ENCODE measurements at regions not wholly inside any gene's neighbourhood (a gene's known extent, or its start where the extent isn't known, plus 50 kb on each side); places are given as distances from the start of the nearest gene placed in this dataset.

- H4K20me1 ChIP-seq (ENCODE audit: insufficient read depth, low read length) = no peaks in the 10 kb centered on the region
- H3K4me3 ChIP-seq (ENCODE audit: low read length) = no peak overlapping the region
- H2AFZ ChIP-seq (ENCODE audit: low read depth, low read length) = no peak overlapping the region
- TF ChIP-seq, protein P1, sequence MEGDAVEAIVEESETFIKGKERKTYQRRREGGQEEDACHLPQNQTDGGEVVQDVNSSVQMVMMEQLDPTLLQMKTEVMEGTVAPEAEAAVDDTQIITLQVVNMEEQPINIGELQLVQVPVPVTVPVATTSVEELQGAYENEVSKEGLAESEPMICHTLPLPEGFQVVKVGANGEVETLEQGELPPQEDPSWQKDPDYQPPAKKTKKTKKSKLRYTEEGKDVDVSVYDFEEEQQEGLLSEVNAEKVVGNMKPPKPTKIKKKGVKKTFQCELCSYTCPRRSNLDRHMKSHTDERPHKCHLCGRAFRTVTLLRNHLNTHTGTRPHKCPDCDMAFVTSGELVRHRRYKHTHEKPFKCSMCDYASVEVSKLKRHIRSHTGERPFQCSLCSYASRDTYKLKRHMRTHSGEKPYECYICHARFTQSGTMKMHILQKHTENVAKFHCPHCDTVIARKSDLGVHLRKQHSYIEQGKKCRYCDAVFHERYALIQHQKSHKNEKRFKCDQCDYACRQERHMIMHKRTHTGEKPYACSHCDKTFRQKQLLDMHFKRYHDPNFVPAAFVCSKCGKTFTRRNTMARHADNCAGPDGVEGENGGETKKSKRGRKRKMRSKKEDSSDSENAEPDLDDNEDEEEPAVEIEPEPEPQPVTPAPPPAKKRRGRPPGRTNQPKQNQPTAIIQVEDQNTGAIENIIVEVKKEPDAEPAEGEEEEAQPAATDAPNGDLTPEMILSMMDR (IDR thresholded peaks at IDR 0.05; ENCODE audit: low read depth, low read length) = no peak
- no peaks in the 10 kb centered on the region for H3K27me3 ChIP-seq (ENCODE audit: low read depth, low read length)
- no peak overlapping the region for H3K4me2 ChIP-seq (ENCODE audit: low read length)
- no peaks in the 10 kb centered on the region for H3K36me3 ChIP-seq (replicated peaks; ENCODE audit: low read depth, low read length)
- no peak overlapping the region for H3K9ac ChIP-seq (ENCODE audit: low read length)
- no peaks in the 10 kb centered on the region for H3K4me1 ChIP-seq (ENCODE audit: low read length)
- no peaks in the 10 kb centered on the region for H3K9me3 ChIP-seq (ENCODE audit: insufficient read depth, low read length)
- H3K27ac ChIP-seq (ENCODE audit: low read length) = no peak overlapping the region
- no peaks in the 10 kb centered on the region for H3K79me2 ChIP-seq (ENCODE audit: low read length)
Measured at GRCh38 chr10:130464426-130464825, 328.2 kb downstream of the GLRX3 start.

DNA sequence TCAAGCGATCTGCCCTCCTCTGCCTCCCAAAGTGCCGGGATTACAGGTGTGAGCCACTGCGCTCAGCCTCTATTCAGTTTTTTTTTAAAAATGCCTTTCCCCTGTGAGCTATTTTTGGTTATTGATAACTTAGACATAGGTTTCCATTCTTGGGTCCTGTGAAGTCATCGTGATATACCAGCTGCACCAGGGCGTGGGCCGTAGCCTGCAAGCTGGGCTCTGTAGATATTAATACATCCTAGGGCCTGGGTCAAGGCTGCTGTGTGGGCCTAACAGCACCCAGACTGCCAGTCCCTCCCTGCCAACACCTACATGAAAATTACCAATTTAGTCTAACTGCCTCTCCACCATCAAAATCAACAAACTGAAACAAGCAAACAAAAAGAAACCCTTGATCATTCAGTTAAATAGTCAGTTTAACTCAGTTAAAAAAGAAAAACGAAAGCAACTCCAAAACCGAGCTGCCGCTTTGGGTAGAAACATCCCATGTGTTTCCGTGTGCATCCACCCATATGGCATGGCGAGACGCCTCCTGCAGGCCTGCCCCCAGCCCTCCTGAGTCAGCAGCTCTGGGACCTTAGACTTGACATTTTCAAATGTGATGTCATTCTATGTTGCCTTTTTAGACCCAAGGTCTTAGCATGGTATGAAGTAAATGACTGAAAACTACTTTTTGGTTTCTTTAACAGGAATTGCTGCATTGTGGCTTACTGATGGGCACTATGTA is 330.2 kb downstream of the GLRX3 start:
- H3K27me3 ChIP-seq (ENCODE audit: low read depth, low read length) = no peaks in the 10 kb centered on the region
- H3K79me2 ChIP-seq (ENCODE audit: low read length) = no peaks in the 10 kb centered on the region
- no peaks in the 10 kb centered on the region for H3K36me3 ChIP-seq (replicated peaks; ENCODE audit: low read depth, low read length)
- H3K27ac ChIP-seq (ENCODE audit: low read length) = no peak overlapping the region
- H3K9me3 ChIP-seq (ENCODE audit: insufficient read depth, low read length) = no peaks in the 10 kb centered on the region
- H3K4me2 ChIP-seq (ENCODE audit: low read length) = no peak overlapping the region
- no peak overlapping the region for H3K9ac ChIP-seq (ENCODE audit: low read length)
- no peaks in the 10 kb centered on the region for H4K20me1 ChIP-seq (ENCODE audit: insufficient read depth, low read length)
- H2AFZ ChIP-seq (ENCODE audit: low read depth, low read length) = no peak overlapping the region
- H3K4me1 ChIP-seq (ENCODE audit: low read length) = no peaks in the 10 kb centered on the region
- H3K4me3 ChIP-seq (ENCODE audit: low read length) = no peak overlapping the region
- TF ChIP-seq EZH2phosphoT487 (IDR thresholded peaks at IDR 0.05; ENCODE audit: low read depth) = no peak
- TF ChIP-seq, protein P1 (IDR thresholded peaks at IDR 0.05; ENCODE audit: low read depth, low read length) = no peak

DNA sequence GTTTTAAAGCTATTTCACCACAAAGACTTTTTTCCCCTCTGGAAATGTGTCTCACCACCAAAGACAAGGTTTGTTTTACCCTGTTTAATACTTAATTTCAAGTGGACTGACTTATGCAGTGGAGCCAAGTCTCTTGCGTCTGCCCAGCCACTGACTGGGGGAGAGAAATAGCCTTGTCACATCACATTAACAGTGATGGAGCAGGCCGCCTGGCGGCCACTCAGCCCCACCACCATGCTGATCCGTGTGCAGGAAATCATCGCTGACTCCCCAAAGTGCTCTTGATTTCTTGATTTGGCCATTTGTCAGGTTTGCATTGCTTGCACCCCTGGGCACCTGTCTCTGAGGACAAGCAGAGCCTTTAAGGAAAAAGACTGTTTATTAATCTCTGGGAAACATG is 334.1 kb downstream of the GLRX3 start:
- Histone ChIP-seq H3K27ac (ENCODE audit: low read length) (no peak overlapping the region), H3K27me3 (ENCODE audit: low read depth, low read length) (no peaks in the 10 kb centered on the region), H3K9me3 (ENCODE audit: insufficient read depth, low read length) (no peaks in the 10 kb centered on the region), H3K4me1 (ENCODE audit: low read length) (no peaks in the 10 kb centered on the region), H3K9ac (ENCODE audit: low read length) (no peak overlapping the region), H3K4me3 (ENCODE audit: low read length) (no peak overlapping the region), H4K20me1 (ENCODE audit: insufficient read depth, low read length) (no peaks in the 10 kb centered on the region), H3K4me2 (ENCODE audit: low read length) (no peak overlapping the region), H3K36me3 (replicated peaks; ENCODE audit: low read depth, low read length) (no peaks in the 10 kb centered on the region), H2AFZ (ENCODE audit: low read depth, low read length) (no peak overlapping the region), H3K79me2 (ENCODE audit: low read length) (no peaks in the 10 kb centered on the region)
- no peak for TF ChIP-seq EZH2phosphoT487 (IDR thresholded peaks at IDR 0.05; ENCODE audit: low read depth)
- TF ChIP-seq, protein P1 (IDR thresholded peaks at IDR 0.05; ENCODE audit: low read depth, low read length) = no peak

DNA sequence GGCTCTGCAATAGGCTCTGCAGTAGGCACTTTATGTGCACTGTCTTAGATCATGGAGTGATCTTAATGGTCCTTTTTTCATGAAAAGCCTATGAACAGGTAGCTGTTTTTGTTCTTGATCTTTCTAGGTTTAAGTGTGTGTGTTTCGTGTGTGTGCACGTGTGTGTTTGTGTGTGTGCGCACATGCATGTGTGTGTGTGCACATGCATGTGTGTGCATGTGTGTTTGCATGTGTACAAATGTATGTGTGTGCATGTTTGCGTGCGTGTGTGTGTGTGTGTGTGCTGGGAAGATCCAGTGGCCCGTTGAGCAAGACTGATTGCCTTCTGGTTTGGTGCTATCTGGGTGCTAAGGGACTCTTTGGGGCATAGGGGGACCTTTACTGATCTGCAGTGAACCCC is 334.8 kb downstream of the GLRX3 start:
- no peak overlapping the region for H2AFZ ChIP-seq (ENCODE audit: low read depth, low read length)

More for the DNA sequence above, 334.8 kb downstream of the GLRX3 start:
- no peak overlapping the region for H3K4me3 ChIP-seq (ENCODE audit: low read length)
- no peak overlapping the region for H3K27ac ChIP-seq (ENCODE audit: low read length)
- no peaks in the 10 kb centered on the region for H3K79me2 ChIP-seq (ENCODE audit: low read length)
- H3K36me3 ChIP-seq (replicated peaks; ENCODE audit: low read depth, low read length) = no peaks in the 10 kb centered on the region
- no peaks in the 10 kb centered on the region for H3K27me3 ChIP-seq (ENCODE audit: low read depth, low read length)
- H4K20me1 ChIP-seq (ENCODE audit: insufficient read depth, low read length) = no peaks in the 10 kb centered on the region
- H3K4me2 ChIP-seq (ENCODE audit: low read length) = no peak overlapping the region
- H3K9me3 ChIP-seq (ENCODE audit: insufficient read depth, low read length) = no peaks in the 10 kb centered on the region
- no peak overlapping the region for H3K9ac ChIP-seq (ENCODE audit: low read length)
- H3K4me1 ChIP-seq (ENCODE audit: low read length) = no peaks in the 10 kb centered on the region
- TF ChIP-seq, protein P1 (IDR thresholded peaks at IDR 0.05; ENCODE audit: low read depth, low read length) = no peak
- TF ChIP-seq EZH2phosphoT487 (IDR thresholded peaks at IDR 0.05; ENCODE audit: low read depth) = no peak

All from OCI-LY3 (cell line).